OCI-LY1 (cell line): ENCODE measurements at regions not wholly inside any gene's neighbourhood (a gene's known extent, or its start where the extent isn't known, plus 50 kb on each side); places are given as distances from the start of the nearest gene placed in this dataset.

Experiments used
- CTCF ChIP-seq: fragments of 200-600 bp; sonication (generic), shearing (Covaris generic); IDR thresholded peaks from 2 replicates; pipeline ENCODE4 v1.5.1; 2017; ENCODE audit warnings: mild to moderate bottlenecking, antibody characterized with exemption, low read length, moderate library complexity, mixed read lengths
- EZH2 ChIP-seq: fragments of 200-600 bp; sonication (generic), shearing (Covaris generic); IDR thresholded peaks from 2 replicates; pipeline ENCODE4 v1.8.0; 2017; ENCODE audit warnings: borderline replicate concordance, mixed run types, mild to moderate bottlenecking, antibody characterized with exemption, low read length, moderate library complexity, mixed read lengths

GRCh38 chr17:77695386-77695785, 263.1 kb upstream of the TNRC6C start:
- TF ChIP-seq CTCF, result no peak
- TF ChIP-seq EZH2, result no peak
